ENCODE measurements at regions not wholly inside any gene's neighbourhood (a gene's known extent, or its start where the extent isn't known, plus 50 kb on each side); places are given as distances from the start of the nearest gene placed in this dataset.

DNA sequence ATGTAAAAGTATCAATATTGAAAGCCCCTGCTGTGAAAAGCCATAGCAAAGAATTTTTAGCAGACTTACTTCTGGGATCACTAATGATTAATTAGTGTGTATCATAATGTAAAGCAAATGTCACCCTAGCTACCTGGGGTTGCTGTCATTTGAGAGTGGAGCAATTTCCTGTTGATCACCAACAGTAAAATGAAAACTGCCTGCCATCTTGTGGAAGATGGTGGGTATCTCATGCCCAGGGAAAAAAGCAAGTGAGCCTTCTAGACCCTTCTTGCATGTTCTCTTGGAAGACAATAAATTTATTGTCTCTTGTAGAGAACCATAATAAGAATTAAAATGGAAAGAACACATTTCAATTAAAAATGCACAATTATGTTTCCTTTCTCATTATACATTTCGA, 360.2 kb downstream of the ZIC3 start:
- Histone ChIP-seq H4K20me1 (ENCODE audit: control insufficient read depth, insufficient read depth) (no peaks in the 10 kb centered on the region), H3K36me3 (ENCODE audit: control insufficient read depth in 2 of 2, insufficient read depth in 2 of 2, low read length in 1 of 2) (no peaks in the 10 kb centered on the region), H3K27me3 (replicated peaks in 1 of 2; ENCODE audit: control insufficient read depth in 2 of 2, insufficient read depth in 2 of 2, low read length in 1 of 2) (no peaks in the 10 kb centered on the region), H3K4me3 (no peak overlapping the region), H3K27ac (ENCODE audit: control insufficient read depth, insufficient read depth) (no peak overlapping the region), H3K4me1 (ENCODE audit: control insufficient read depth, insufficient read depth, low read length) (no peaks in the 10 kb centered on the region), H3K9me3 (replicated peaks; ENCODE audit: control insufficient read depth, insufficient read depth, low read length) (no peaks in the 10 kb centered on the region), H3K9ac (ENCODE audit: control insufficient read depth, insufficient read depth, low read length) (no peak overlapping the region), H3K4me2 (ENCODE audit: control insufficient read depth, insufficient read depth) (no peak overlapping the region), H3K79me2 (ENCODE audit: control insufficient read depth, insufficient read depth, low read length) (no peaks in the 10 kb centered on the region), H2AFZ (ENCODE audit: control insufficient read depth, low read depth, low read length) (no peak overlapping the region)
- ChIA-PET RAD21 (ENCODE audit: unreplicated experiment) (interaction anchor here (1.5 kb wide), 1 partner anchor 494 kb away, joined by 7 read pairs; no protein-coding TSS in a partner anchor), SMC1A (ENCODE audit: uncharacterized antibody, unreplicated experiment) (interaction anchor here (1.0 to 1.5 kb wide), 4 partner anchors 9 to 495 kb away, joined by 3 to 5 read pairs (median 4); no protein-coding TSS in a partner anchor), CTCF (interaction anchor here (0.7 to 1.4 kb wide), 3 partner anchors 494 to 968 kb away, joined by 3 to 7 read pairs (median 4); no protein-coding TSS in a partner anchor), POLR2A (no interaction called here)
- intact Hi-C loops (cut with micrococcal nuclease; ENCODE audit: unreplicated experiment): loop anchor here (5.0 kb wide), 1 partner anchor 494 kb away; no protein-coding TSS in a partner anchor
- in situ Hi-C loops (cut with MboI): no loop called here
- DNase-seq (ENCODE audit: low read depth, low spot score) (no peak), FAIRE-seq (no peak), ATAC-seq (0 out of 3 replicates have a peak, but pooled peaks have one; percentile 38)
- BruUV-seq (replicated peaks): no TSS peak
- 0% methylated on average over 1 of the region's 1 CpG for WGBS (ENCODE audit: insufficient coverage, insufficient replicate concordance, low lambda C conversion rate, missing lambda C conversion rate)
- TF ChIP-seq RAD21 (IDR thresholded peaks at IDR 0.05; ENCODE audit: insufficient read depth, low read depth, low read length) (0 out of 2 replicates have a peak, but pooled peaks have one; percentile 28), KAT2A (conservative IDR thresholded peaks at IDR 0.05; ENCODE audit: control insufficient read depth, low read depth, low read length) (no peak), STAT3 (IDR thresholded peaks at IDR 0.05; ENCODE audit: low read depth, low read length) (no peak), CHD1 (IDR thresholded peaks at IDR 0.05; ENCODE audit: low read depth, low read length) (no peak), JUNB (IDR thresholded peaks at IDR 0.05) (no peak), MXI1 (IDR thresholded peaks at IDR 0.05; ENCODE audit: low read depth, low read length) (no peak)
- TF ChIP-seq, protein P1, sequence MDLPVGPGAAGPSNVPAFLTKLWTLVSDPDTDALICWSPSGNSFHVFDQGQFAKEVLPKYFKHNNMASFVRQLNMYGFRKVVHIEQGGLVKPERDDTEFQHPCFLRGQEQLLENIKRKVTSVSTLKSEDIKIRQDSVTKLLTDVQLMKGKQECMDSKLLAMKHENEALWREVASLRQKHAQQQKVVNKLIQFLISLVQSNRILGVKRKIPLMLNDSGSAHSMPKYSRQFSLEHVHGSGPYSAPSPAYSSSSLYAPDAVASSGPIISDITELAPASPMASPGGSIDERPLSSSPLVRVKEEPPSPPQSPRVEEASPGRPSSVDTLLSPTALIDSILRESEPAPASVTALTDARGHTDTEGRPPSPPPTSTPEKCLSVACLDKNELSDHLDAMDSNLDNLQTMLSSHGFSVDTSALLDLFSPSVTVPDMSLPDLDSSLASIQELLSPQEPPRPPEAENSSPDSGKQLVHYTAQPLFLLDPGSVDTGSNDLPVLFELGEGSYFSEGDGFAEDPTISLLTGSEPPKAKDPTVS (IDR thresholded peaks at IDR 0.05; ENCODE audit: low read depth, low read length): no peak
- TF ChIP-seq, protein P2, sequence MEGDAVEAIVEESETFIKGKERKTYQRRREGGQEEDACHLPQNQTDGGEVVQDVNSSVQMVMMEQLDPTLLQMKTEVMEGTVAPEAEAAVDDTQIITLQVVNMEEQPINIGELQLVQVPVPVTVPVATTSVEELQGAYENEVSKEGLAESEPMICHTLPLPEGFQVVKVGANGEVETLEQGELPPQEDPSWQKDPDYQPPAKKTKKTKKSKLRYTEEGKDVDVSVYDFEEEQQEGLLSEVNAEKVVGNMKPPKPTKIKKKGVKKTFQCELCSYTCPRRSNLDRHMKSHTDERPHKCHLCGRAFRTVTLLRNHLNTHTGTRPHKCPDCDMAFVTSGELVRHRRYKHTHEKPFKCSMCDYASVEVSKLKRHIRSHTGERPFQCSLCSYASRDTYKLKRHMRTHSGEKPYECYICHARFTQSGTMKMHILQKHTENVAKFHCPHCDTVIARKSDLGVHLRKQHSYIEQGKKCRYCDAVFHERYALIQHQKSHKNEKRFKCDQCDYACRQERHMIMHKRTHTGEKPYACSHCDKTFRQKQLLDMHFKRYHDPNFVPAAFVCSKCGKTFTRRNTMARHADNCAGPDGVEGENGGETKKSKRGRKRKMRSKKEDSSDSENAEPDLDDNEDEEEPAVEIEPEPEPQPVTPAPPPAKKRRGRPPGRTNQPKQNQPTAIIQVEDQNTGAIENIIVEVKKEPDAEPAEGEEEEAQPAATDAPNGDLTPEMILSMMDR (IDR thresholded peaks at IDR 0.05 in 2 of 3, conservative IDR thresholded peaks at IDR 0.05 in 1 of 3; ENCODE audit: control insufficient read depth in 2 of 3, extremely low read depth in 1 of 3, insufficient read depth in 1 of 3, low read depth in 3 of 3, low read length in 3 of 3): peak in 2 of 3 experiments; percentile 19 to 34; a peak in 2 of 6 replicates

All from GM12878 (cell line).